ENCODE measurements at regions not wholly inside any gene's neighbourhood (a gene's known extent, or its start where the extent isn't known, plus 50 kb on each side); places are given as distances from the start of the nearest gene placed in this dataset.

- Histone ChIP-seq H3K4ac (ENCODE audit: low read depth, low read length) (no peak overlapping the region), H2AK9ac (replicated peaks; ENCODE audit: low read depth, low read length, poor library complexity) (no peak overlapping the region), H3K27me3 (ENCODE audit: control insufficient read depth, insufficient read depth, low read length) (peaks cover 29% of the 10 kb centered on the region), H2BK20ac (ENCODE audit: low read depth, low read length) (no peak overlapping the region), H2BK15ac (ENCODE audit: low read depth, low read length) (no peak overlapping the region), H3K14ac (replicated peaks; ENCODE audit: low read depth, low read length) (no peak overlapping the region), H4K91ac (ENCODE audit: insufficient read depth, low read depth, low read length) (no peak overlapping the region), H4K8ac (ENCODE audit: low read depth in 2 of 2, low read length in 2 of 2) (no peak overlapping the region), H4K5ac (ENCODE audit: low read depth, low read length) (no peak overlapping the region), H3K36me3 (ENCODE audit: control insufficient read depth, insufficient read depth, low read length) (no peaks in the 10 kb centered on the region), H3K4me1 (ENCODE audit: control insufficient read depth, insufficient read depth, low read length) (no peaks in the 10 kb centered on the region), H3K9me1 (ENCODE audit: insufficient read depth, low read length) (no peaks in the 10 kb centered on the region), H3K56ac (ENCODE audit: extremely low read depth, insufficient read depth, low read length) (no peak overlapping the region), H3K79me1 (ENCODE audit: low read depth in 1 of 2, low read length in 2 of 2) (no peaks in the 10 kb centered on the region), H3K4me2 (ENCODE audit: low read depth, low read length) (no peak overlapping the region), H4K20me1 (ENCODE audit: insufficient read depth, low read length) (no peaks in the 10 kb centered on the region), H2AFZ (replicated peaks; ENCODE audit: low read length, poor library complexity) (no peak overlapping the region), H3K27ac (ENCODE audit: insufficient read depth, low read length) (no peak overlapping the region), H3K9ac (ENCODE audit: low read depth, low read length) (no peak overlapping the region), H2BK120ac (ENCODE audit: low read depth, low read length) (no peak overlapping the region), H3K18ac (ENCODE audit: low read depth, low read length) (no peak overlapping the region), H3K4me3 (ENCODE audit: insufficient read depth, low read depth, low read length) (no peak overlapping the region), H3K9me3 (ENCODE audit: control insufficient read depth, insufficient read depth, low read length) (peaks cover 3% of the 10 kb centered on the region; the same call in 1 of the 2 replicates), H2BK5ac (ENCODE audit: low read depth, low read length, poor library complexity, severe bottlenecking) (no peak overlapping the region), H3K23ac (ENCODE audit: low read depth, low read length) (no peak overlapping the region), H2AK5ac (ENCODE audit: low read depth, low read length) (no peak overlapping the region)
- CTCF ChIA-PET = no interaction called here
- POLR2A ChIA-PET (ENCODE audit: unreplicated experiment) = no interaction called here
- intact Hi-C loops (cut with micrococcal nuclease) = no loop called here
- dilution Hi-C loops (cut with HindIII; ENCODE audit: low sequenced_read_pairs, unreplicated experiment) = no loop called here
- ATAC-seq (ENCODE audit: low read depth) (no peak), DNase-seq (no peak)
- BruUV-seq (replicated peaks) = no TSS peak
- 60% methylated on average over 1 of the region's 5 CpGs; no CpG with 5 or more reads in 1 of the 2 experiments for WGBS, 2 experiments (ENCODE audit: extremely low coverage in 2 of 2, insufficient read length in 1 of 2)
- in situ Hi-C loops (cut with MboI; ENCODE audit: low sequenced_read_pairs) = no loop called here
- no peak for TF ChIP-seq RAD21 (IDR thresholded peaks at IDR 0.05; ENCODE audit: low read length)
Observed at GRCh38 chr5:77915346-77915745, 139.2 kb upstream of the TBCA start.

All from IMR-90 (cell line).